ENCODE measurements at regions not wholly inside any gene's neighbourhood (a gene's known extent, or its start where the extent isn't known, plus 50 kb on each side); places are given as distances from the start of the nearest gene placed in this dataset.

GRCh38 chr1:244161236-244161510 is 110.1 kb downstream of the ZBTB18 start:
- H4K20me1 ChIP-seq (ENCODE audit: insufficient read depth, low read length): no peaks in the 10 kb centered on the region
- H3K4me3 ChIP-seq (ENCODE audit: low read depth, low read length, poor library complexity, severe bottlenecking): no peak overlapping the region
- H3F3A ChIP-seq (ENCODE audit: insufficient read depth, low read length): no peaks in the 10 kb centered on the region
- H3K9me3 ChIP-seq (ENCODE audit: low read length): no peaks in the 10 kb centered on the region
- H3K9ac ChIP-seq (ENCODE audit: low read length): no peak overlapping the region
- H3K36me3 ChIP-seq (ENCODE audit: insufficient read depth, low read length): no peaks in the 10 kb centered on the region
- no peak overlapping the region for H3K27ac ChIP-seq (ENCODE audit: low read depth, low read length, poor library complexity, severe bottlenecking)
- H3K79me2 ChIP-seq (ENCODE audit: insufficient read depth, low read length): no peaks in the 10 kb centered on the region
- H3K4me1 ChIP-seq (ENCODE audit: insufficient read depth, low read length, severe bottlenecking): no peaks in the 10 kb centered on the region
- H3K4me2 ChIP-seq (ENCODE audit: low read length): no peak overlapping the region
- H3K9me2 ChIP-seq (ENCODE audit: low read depth, low read length): no peaks in the 10 kb centered on the region
- H2AFZ ChIP-seq (ENCODE audit: low read length): no peak overlapping the region
- H3K27me3 ChIP-seq (ENCODE audit: insufficient read depth, low read length): no peaks in the 10 kb centered on the region
- no peak for TF ChIP-seq CTCF (IDR thresholded peaks at IDR 0.05; ENCODE audit: low read length)

GRCh38 chr1:244162786-244163530 is 111.9 kb downstream of the ZBTB18 start:
- no peaks in the 10 kb centered on the region for H3K27me3 ChIP-seq (ENCODE audit: insufficient read depth, low read length)
- H3K9me3 ChIP-seq (ENCODE audit: low read length): no peaks in the 10 kb centered on the region
- TF ChIP-seq EZH2 (IDR thresholded peaks at IDR 0.05; ENCODE audit: borderline replicate concordance, low read length) (no peak), CTCF (IDR thresholded peaks at IDR 0.05; ENCODE audit: low read length) (no peak)
- no peak overlapping the region for H3K27ac ChIP-seq (ENCODE audit: low read depth, low read length, poor library complexity, severe bottlenecking)
- no peaks in the 10 kb centered on the region for H3K9me2 ChIP-seq (ENCODE audit: low read depth, low read length)
- H3F3A ChIP-seq (ENCODE audit: insufficient read depth, low read length): no peaks in the 10 kb centered on the region
- no peaks in the 10 kb centered on the region for H4K20me1 ChIP-seq (ENCODE audit: insufficient read depth, low read length)
- no peak overlapping the region for H3K4me3 ChIP-seq (ENCODE audit: low read depth, low read length, poor library complexity, severe bottlenecking)
- H3K4me2 ChIP-seq (ENCODE audit: low read length): no peak overlapping the region
- H3K36me3 ChIP-seq (ENCODE audit: insufficient read depth, low read length): no peaks in the 10 kb centered on the region
- H3K9ac ChIP-seq (ENCODE audit: low read length): no peak overlapping the region
- H3K79me2 ChIP-seq (ENCODE audit: insufficient read depth, low read length): no peaks in the 10 kb centered on the region
- H2AFZ ChIP-seq (ENCODE audit: low read length): no peak overlapping the region
- H3K4me1 ChIP-seq (ENCODE audit: insufficient read depth, low read length, severe bottlenecking): no peaks in the 10 kb centered on the region

- Histone ChIP-seq H3K79me2 (ENCODE audit: insufficient read depth, low read length) (no peaks in the 10 kb centered on the region), H3K9me3 (ENCODE audit: low read length) (no peaks in the 10 kb centered on the region), H2AFZ (ENCODE audit: low read length) (no peak overlapping the region), H3K4me1 (ENCODE audit: insufficient read depth, low read length, severe bottlenecking) (no peaks in the 10 kb centered on the region), H3K27ac (ENCODE audit: low read depth, low read length, poor library complexity, severe bottlenecking) (no peak overlapping the region), H3K27me3 (ENCODE audit: insufficient read depth, low read length) (no peaks in the 10 kb centered on the region), H3F3A (ENCODE audit: insufficient read depth, low read length) (no peaks in the 10 kb centered on the region), H4K20me1 (ENCODE audit: insufficient read depth, low read length) (no peaks in the 10 kb centered on the region), H3K4me2 (ENCODE audit: low read length) (no peak overlapping the region), H3K9ac (ENCODE audit: low read length) (no peak overlapping the region), H3K36me3 (ENCODE audit: insufficient read depth, low read length) (no peaks in the 10 kb centered on the region), H3K4me3 (ENCODE audit: low read depth, low read length, poor library complexity, severe bottlenecking) (no peak overlapping the region), H3K9me2 (ENCODE audit: low read depth, low read length) (no peaks in the 10 kb centered on the region)
- TF ChIP-seq EZH2 (IDR thresholded peaks at IDR 0.05; ENCODE audit: borderline replicate concordance, low read length): no peak
- TF ChIP-seq CTCF (IDR thresholded peaks at IDR 0.05; ENCODE audit: low read length): no peak
Observed at GRCh38 chr1:244163861-244164510, 112.9 kb downstream of the ZBTB18 start.
